Endothelial cell (in vitro differentiated cells): ENCODE measurements at regions not wholly inside any gene's neighbourhood (a gene's known extent, or its start where the extent isn't known, plus 50 kb on each side); places are given as distances from the start of the nearest gene placed in this dataset.
"Not testable (repeated sequence)": the region's sequence is repeated elsewhere in the genome, so short reads cannot be mapped to it uniquely, and the experiment has no call there.

Experiments used
- DNase-seq: peaks from one replicate; pipeline ENCODE4 v3.0.0; 2021; ENCODE audit warnings: low spot score
- H3K27ac Mint-ChIP-seq: one replicate; pipeline ENCODE4 v1.8.0; 2021; ENCODE audit warnings: mixed read lengths, inconsistent platforms; ENCODE audit not compliant: unreplicated experiment
- H3K27me3 Mint-ChIP-seq: one replicate; pipeline ENCODE4 v1.8.0; 2021; ENCODE audit warnings: mild to moderate bottlenecking, moderate library complexity, mixed read lengths, inconsistent platforms; ENCODE audit not compliant: unreplicated experiment
- H3K36me3 Mint-ChIP-seq: one replicate; pipeline ENCODE4 v1.8.0; 2021; ENCODE audit warnings: mild to moderate bottlenecking, low read depth, mixed read lengths, inconsistent platforms; ENCODE audit not compliant: unreplicated experiment
- H3K4me1 Mint-ChIP-seq: one replicate; pipeline ENCODE4 v1.8.0; 2021; ENCODE audit warnings: mild to moderate bottlenecking, mixed read lengths, inconsistent platforms; ENCODE audit not compliant: unreplicated experiment
- H3K4me3 Mint-ChIP-seq: one replicate; pipeline ENCODE4 v1.8.0; 2021; ENCODE audit warnings: mild to moderate bottlenecking, mixed read lengths, inconsistent platforms; ENCODE audit not compliant: unreplicated experiment
- H3K9me3 Mint-ChIP-seq: one replicate; pipeline ENCODE4 v1.8.0; 2021; ENCODE audit warnings: mixed read lengths, inconsistent platforms; ENCODE audit not compliant: unreplicated experiment
- TF ChIP-seq, protein P1 (sequence below): fragments of 200-600 bp; sonication (generic); IDR thresholded peaks from one replicate; pipeline ENCODE4 v1.5.0; 2021; ENCODE audit warnings: antibody characterized with exemption; ENCODE audit not compliant: unreplicated experiment

DNA sequence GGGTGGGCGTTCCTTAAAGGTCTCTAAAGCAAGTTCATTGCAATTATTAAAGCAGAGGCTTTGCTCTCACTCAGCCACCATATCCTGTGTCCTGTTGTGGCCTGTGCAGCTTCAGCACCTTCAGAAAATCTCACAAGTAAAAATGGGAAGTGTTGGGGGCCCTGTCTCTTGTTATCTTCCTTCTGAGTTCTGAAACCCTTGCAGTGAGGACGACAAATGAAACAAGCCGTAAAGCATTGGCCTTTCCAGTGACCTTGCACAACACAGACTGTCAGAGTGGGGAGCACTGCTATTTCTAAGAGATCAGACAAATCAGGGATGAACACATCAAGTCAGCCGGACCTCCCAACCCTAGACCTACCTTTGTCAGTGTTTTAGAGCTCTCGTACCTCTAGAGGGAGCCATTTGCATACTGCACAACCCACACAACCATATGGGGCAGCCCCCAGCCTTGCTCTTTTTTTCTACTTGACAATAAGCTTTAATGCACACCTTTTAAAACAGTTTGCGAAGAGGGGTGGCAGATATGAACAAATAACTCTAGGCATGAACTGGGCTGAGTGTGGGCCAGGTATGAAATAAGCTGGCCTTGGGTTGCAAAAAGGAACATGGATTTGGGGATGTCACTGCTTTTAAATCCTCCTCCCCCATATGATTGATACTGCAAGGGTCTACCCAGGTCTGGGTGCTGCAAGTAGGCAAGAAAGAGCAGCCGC, 89.8 kb downstream of the KATNIP start:
- no peak overlapping the region for H3K27ac Mint-ChIP-seq
- H3K27me3 Mint-ChIP-seq, result peaks cover 4% of the 10 kb centered on the region
- H3K36me3 Mint-ChIP-seq, result peaks cover 22% of the 10 kb centered on the region
- no peaks in the 10 kb centered on the region for H3K4me1 Mint-ChIP-seq
- TF ChIP-seq, protein P1, sequence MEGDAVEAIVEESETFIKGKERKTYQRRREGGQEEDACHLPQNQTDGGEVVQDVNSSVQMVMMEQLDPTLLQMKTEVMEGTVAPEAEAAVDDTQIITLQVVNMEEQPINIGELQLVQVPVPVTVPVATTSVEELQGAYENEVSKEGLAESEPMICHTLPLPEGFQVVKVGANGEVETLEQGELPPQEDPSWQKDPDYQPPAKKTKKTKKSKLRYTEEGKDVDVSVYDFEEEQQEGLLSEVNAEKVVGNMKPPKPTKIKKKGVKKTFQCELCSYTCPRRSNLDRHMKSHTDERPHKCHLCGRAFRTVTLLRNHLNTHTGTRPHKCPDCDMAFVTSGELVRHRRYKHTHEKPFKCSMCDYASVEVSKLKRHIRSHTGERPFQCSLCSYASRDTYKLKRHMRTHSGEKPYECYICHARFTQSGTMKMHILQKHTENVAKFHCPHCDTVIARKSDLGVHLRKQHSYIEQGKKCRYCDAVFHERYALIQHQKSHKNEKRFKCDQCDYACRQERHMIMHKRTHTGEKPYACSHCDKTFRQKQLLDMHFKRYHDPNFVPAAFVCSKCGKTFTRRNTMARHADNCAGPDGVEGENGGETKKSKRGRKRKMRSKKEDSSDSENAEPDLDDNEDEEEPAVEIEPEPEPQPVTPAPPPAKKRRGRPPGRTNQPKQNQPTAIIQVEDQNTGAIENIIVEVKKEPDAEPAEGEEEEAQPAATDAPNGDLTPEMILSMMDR, result peak; percentile 31
- peak; percentile 45 for DNase-seq
- H3K4me3 Mint-ChIP-seq, result peak overlapping the region; percentile 57
- H3K9me3 Mint-ChIP-seq, result peaks cover 2% of the 10 kb centered on the region

DNA sequence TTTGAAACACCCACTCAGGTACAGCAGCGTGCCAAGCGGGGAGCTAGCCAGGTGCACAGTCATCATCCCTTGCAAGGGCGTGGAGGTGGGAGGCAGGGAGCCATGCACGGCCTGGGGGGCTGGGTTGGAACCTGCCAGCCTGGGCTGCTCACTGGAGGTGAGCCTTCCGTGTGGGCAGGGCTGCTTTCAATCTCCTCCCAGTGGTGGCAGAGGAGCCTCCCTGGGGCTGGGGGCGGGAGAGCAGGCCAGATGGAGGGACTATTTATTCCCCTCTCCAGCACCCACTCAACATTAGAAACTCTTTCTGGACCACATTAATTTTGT, 90.3 kb downstream of the KATNIP start:
- H3K9me3 Mint-ChIP-seq, result no peaks in the 10 kb centered on the region
- H3K36me3 Mint-ChIP-seq, result peaks cover 20% of the 10 kb centered on the region
- H3K27me3 Mint-ChIP-seq, result peaks cover 2% of the 10 kb centered on the region
- no peaks in the 10 kb centered on the region for H3K4me1 Mint-ChIP-seq
- H3K4me3 Mint-ChIP-seq, result no peak overlapping the region
- no peak for DNase-seq
- no peak overlapping the region for H3K27ac Mint-ChIP-seq
- TF ChIP-seq, protein P1, result no peak

DNA sequence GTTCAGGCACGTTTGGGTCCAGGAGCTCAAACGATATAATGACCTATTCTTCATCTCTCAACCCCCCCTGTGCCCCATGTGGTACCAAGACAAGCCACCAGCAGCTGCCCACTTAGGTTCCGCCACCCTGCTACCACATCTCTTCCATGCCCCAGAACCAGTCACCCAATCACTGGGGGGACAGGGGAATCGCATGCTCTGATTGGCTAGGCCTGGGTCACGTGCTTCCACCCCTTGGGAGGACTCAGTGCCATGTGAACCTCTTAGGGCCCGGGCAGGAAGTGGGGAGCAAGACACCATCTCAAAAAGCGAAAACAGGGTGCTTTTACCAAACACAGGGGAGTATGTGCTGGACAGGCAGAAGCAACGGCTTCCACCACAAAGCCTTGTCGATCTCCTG, 91.3 kb downstream of the KATNIP start:
- H3K27me3 Mint-ChIP-seq, result peaks cover 3% of the 10 kb centered on the region
- peaks cover 20% of the 10 kb centered on the region for H3K36me3 Mint-ChIP-seq
- peaks cover 6% of the 10 kb centered on the region for H3K4me1 Mint-ChIP-seq
- DNase-seq, result no peak
- H3K27ac Mint-ChIP-seq, result no peak overlapping the region
- TF ChIP-seq, protein P1, result no peak
- H3K9me3 Mint-ChIP-seq, result no peaks in the 10 kb centered on the region
- H3K4me3 Mint-ChIP-seq, result no peak overlapping the region

DNA sequence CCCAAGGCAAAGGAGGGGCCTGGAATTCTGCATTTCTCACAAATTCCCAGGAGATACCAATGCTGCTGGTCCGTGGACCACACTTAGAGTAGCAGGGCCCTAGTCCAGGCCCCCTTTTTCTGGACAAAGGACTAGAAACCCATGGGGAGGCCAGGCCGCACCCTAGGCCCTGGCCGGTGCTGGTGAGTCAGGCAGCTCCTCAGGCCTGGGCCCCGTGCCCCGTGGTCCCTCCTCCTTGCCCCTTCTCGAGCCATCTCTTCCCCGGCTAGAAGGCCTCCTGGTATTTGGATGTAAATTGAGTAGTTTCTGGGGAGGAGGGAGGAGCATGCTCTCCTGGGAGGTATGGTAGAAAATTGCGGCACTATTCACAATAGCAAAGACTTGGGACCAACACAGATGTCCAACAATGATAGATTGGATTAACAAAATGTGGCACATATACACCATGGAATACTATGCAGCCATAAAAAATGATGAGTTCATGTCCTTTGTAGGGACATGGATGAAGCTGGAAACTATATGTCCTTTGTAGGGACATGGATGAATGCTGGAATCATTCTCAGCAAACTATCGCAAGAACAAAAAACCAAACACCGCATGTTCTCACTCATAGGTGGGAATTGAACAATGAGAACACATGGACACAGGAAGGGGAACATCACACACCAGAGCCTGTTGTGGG, 91.9 kb downstream of the KATNIP start:
- not testable (repeated sequence) for H3K4me3 Mint-ChIP-seq, H3K27me3 Mint-ChIP-seq, H3K9me3 Mint-ChIP-seq, DNase-seq, H3K27ac Mint-ChIP-seq
- Mint-ChIP-seq H3K4me1 (peaks cover 12% of the 10 kb centered on the region), H3K36me3 (peaks cover 19% of the 10 kb centered on the region)

DNA sequence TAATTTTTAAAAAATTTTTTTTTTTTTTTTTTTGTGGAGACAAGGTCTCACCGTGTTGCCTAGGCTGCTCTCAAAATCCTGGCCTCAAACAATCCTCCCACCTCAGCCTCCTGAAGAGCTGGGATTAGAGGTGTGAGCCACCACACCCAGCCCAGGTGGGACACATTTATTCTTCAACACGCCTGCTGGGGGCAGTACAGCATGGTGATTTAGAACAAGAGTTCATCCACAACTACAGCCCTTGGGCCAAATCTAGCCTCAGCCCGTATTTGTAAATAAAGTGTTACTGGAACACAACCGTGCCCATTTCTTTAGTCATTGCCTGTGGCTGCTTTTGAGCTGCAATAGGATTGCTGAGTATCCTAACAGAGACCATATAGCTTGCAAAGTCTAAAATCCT, 92.8 kb downstream of the KATNIP start:
- H3K4me3 Mint-ChIP-seq, result no peak overlapping the region
- TF ChIP-seq, protein P1, result peak; percentile 26
- H3K9me3 Mint-ChIP-seq, result no peaks in the 10 kb centered on the region
- H3K27ac Mint-ChIP-seq, result no peak overlapping the region
- H3K27me3 Mint-ChIP-seq, result peaks cover 3% of the 10 kb centered on the region
- H3K4me1 Mint-ChIP-seq, result peaks cover 13% of the 10 kb centered on the region
- H3K36me3 Mint-ChIP-seq, result peaks cover 14% of the 10 kb centered on the region
- DNase-seq, result no peak
